Esophagus (tissue), 2 donors: ENCODE measurements at regions not wholly inside any gene's neighbourhood (a gene's known extent, or its start where the extent isn't known, plus 50 kb on each side); places are given as distances from the start of the nearest gene placed in this dataset.

Source experiments
- H3K27ac ChIP-seq, 2 donors: one replicate each; pipeline ENCODE4 v1.5.1; 2013; ENCODE audit warnings: low read depth in 2 of 2, mild to moderate bottlenecking in 2 of 2, inconsistent platforms in 1 of 2, low read length in 1 of 2, moderate library complexity in 1 of 2
- H3K27me3 ChIP-seq, 2 donors: one replicate each; pipeline ENCODE4 v1.6.1; 2013; ENCODE audit warnings: low read length in 2 of 2, control low read depth in 1 of 2, mild to moderate bottlenecking in 1 of 2; ENCODE audit not compliant: insufficient read depth in 2 of 2, control insufficient read depth in 1 of 2
- H3K36me3 ChIP-seq, 2 donors: one replicate each; pipeline ENCODE4 v1.6.1; 2013; ENCODE audit warnings: low read length in 1 of 2; ENCODE audit not compliant: control insufficient read depth in 2 of 2, insufficient read depth in 2 of 2
- H3K4me1 ChIP-seq, 2 donors: one replicate each; pipeline ENCODE4 v1.6.1; 2013; ENCODE audit warnings: low read length in 1 of 2; ENCODE audit not compliant: control insufficient read depth in 2 of 2, insufficient read depth in 2 of 2
- H3K4me3 ChIP-seq, 2 donors: one replicate each; pipeline ENCODE4 v1.5.1; 2013; ENCODE audit warnings: low read length in 2 of 2, mild to moderate bottlenecking in 2 of 2, low read depth in 1 of 2, moderate library complexity in 1 of 2
- H3K9me3 ChIP-seq, 2 donors: one replicate each; pipeline ENCODE4 v1.6.1; 2013; ENCODE audit warnings: mild to moderate bottlenecking in 2 of 2, low read depth in 1 of 2, low read length in 1 of 2, moderate library complexity in 1 of 2; ENCODE audit not compliant: control insufficient read depth in 2 of 2, insufficient read depth in 1 of 2
- WGBS, 2 donors: extraction: QIAGEN DNeasy Blood & Tissue Kit; methylation state at CpG; one replicate each; pipeline ENCODE4 v1.1.7; 2013; 5-methylcytosine and 5-hydroxymethylcytosine counted together
- donor health status: healthy with polysubstance abuse.
- donor health status: Bipolar disorder and iron deficiency.

- no peaks in the 10 kb centered on the region for H3K27me3 ChIP-seq
- no peak overlapping the region for H3K27ac ChIP-seq
- H3K4me1 ChIP-seq: no peaks in the 10 kb centered on the region
- H3K36me3 ChIP-seq: no peaks in the 10 kb centered on the region
- H3K4me3 ChIP-seq: no peak overlapping the region
- H3K9me3 ChIP-seq: no peaks in the 10 kb centered on the region
- WGBS, 2 donors: 78 to 81% methylated on average over 2 of the region's 2 CpGs
Observed at GRCh38 chr10:60565492-60565891, 175.8 kb upstream of the ANK3 start.

DNA sequence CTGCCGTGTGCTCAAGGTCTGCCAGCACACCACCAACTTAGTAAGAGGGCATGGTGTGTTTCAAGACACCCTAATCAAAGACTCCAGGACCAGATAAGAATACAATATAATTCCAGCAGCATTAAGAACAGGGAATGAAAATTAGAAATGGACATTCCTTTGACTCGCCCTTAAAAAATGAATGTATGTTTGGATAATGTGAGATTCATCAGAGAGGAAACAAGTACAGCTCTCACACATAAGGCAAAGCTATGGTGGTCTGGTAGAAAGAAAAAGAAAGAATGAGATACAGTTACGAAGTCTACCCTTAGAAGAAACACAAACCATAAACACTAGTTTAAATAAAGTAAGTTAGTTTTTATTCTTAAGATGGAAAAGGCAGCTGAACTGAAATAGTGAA is 174.8 kb upstream of the ANK3 start:
- 92 to 93% methylated on average over 3 of the region's 3 CpGs for WGBS, 2 donors

DNA sequence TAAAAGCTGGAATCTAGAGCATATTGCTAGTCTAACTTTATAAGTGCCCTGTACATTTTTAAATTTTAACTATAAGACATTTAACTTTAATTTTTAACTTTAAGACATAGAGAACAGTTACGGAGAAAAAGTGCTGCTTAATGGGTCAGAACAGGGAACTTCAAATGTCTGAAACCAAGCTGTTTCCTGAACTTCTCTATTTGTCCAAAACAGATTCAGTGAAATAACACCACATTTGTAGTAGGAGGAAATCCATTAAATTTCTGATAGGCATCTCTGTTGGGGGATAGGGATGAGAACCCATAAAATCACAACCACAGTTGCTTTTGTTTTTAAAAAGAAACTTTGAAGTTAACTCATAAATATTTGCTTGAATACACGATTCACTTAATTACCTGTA is 170.8 kb upstream of the ANK3 start:
- WGBS, 2 donors: 75 to 78% methylated on average over 2 of the region's 2 CpGs
- Histone ChIP-seq H3K27me3 (no peaks in the 10 kb centered on the region), H3K36me3 (no peaks in the 10 kb centered on the region), H3K27ac (no peak overlapping the region), H3K9me3 (no peaks in the 10 kb centered on the region), H3K4me3 (no peak overlapping the region), H3K4me1 (no peaks in the 10 kb centered on the region)

More for the DNA sequence above, 174.8 kb upstream of the ANK3 start:
- Histone ChIP-seq H3K27me3 (no peaks in the 10 kb centered on the region), H3K27ac (no peak overlapping the region), H3K4me1 (no peaks in the 10 kb centered on the region), H3K9me3 (no peaks in the 10 kb centered on the region), H3K36me3 (no peaks in the 10 kb centered on the region), H3K4me3 (no peak overlapping the region)

DNA sequence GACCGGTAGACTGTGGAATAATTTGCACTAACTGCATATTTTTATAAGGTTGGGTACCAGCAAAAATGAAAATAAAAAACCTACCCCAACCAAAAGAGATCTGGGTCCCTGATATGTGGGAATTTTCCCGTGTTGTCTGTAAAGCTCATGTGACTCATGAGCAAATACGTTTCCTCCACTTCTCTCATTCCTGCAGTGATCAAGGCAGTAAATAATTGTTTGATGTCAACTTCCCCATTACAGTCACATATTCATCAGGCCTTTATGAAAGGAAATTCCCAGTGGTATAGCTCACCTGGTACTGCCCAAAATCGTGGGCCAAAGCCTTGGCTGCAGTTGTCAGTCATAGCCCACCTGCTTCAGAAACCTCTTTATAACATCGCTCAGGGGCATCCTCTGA is 166.0 kb upstream of the ANK3 start:
- no peak overlapping the region for H3K4me3 ChIP-seq
- no peaks in the 10 kb centered on the region for H3K4me1 ChIP-seq
- H3K36me3 ChIP-seq: no peaks in the 10 kb centered on the region
- WGBS, 2 donors: 78 to 82% methylated on average over 5 of the region's 5 CpGs
- H3K27ac ChIP-seq: no peak overlapping the region
- no peaks in the 10 kb centered on the region for H3K27me3 ChIP-seq
- no peaks in the 10 kb centered on the region for H3K9me3 ChIP-seq

DNA sequence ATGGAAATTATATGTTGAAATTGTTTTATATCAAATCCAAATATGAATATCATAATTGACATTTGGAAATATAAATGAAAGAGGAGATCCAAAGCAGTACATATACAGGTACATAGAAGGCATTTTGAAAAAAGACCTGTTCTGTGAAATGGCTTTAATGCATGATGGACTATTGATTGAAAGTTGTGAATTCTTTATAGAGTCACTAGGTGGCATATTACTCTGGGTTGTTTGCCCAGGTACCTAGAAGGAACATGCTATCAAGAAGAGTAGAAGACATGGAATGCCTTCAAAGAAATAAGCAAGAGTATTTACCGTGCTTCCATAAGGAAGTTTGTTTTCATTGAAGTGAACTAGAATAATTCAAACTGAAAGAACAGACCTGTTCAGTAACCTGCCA is 160.0 kb upstream of the ANK3 start:
- no peak overlapping the region for H3K27ac ChIP-seq
- H3K27me3 ChIP-seq: no peaks in the 10 kb centered on the region
- no peaks in the 10 kb centered on the region for H3K9me3 ChIP-seq
- H3K4me1 ChIP-seq: no peaks in the 10 kb centered on the region
- H3K36me3 ChIP-seq: no peaks in the 10 kb centered on the region
- no peak overlapping the region for H3K4me3 ChIP-seq
- WGBS, 2 donors: 29 to 39% methylated on average over 1 of the region's 1 CpG

DNA sequence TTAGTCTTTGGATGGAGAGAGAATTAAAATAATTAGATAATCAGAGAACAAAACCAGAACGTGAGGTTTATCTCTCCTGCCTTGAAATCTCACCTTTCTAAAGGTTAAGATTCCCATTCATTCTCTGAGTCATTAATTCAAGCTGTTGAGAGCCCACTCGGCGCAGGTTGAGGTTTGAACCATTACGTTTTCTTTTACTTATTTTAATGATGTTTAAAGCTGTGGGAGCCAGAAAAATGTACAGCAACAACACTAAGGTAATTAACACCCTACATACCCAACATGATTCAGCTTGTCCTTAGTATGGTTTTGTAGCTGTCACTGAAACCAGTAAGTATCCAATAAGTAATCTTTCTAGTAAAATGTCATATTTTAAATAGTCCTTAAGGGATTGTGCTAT is 153.0 kb upstream of the ANK3 start:
- no peaks in the 10 kb centered on the region for H3K27me3 ChIP-seq
- H3K4me3 ChIP-seq: no peak overlapping the region
- 58 to 60% methylated on average over 4 of the region's 4 CpGs for WGBS, 2 donors
- H3K9me3 ChIP-seq: no peaks in the 10 kb centered on the region
- H3K27ac ChIP-seq: no peak overlapping the region
- H3K36me3 ChIP-seq: no peaks in the 10 kb centered on the region
- H3K4me1 ChIP-seq: no peaks in the 10 kb centered on the region

DNA sequence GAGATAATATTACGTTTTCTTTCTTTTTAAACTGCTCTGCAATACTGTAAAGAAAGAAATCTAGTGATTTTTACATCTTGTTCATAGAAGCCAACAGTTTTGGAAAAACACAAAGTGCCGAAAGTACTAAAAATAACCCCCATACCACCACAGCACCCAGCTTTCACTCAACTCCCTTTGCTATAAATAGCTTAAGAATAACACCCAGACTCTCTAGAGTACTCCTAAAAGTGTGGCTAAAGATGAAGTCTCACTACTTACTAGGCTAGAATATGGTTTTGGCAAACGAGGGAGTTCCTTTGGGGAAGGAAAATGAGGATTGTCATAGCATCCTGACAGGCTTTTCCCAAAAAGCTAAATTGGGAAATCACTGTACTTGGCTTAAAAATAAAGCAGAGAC is 151.8 kb upstream of the ANK3 start:
- WGBS, 2 donors: 57 to 65% methylated on average over 3 of the region's 3 CpGs
- no peak overlapping the region for H3K4me3 ChIP-seq
- H3K27ac ChIP-seq: no peak overlapping the region
- no peaks in the 10 kb centered on the region for H3K36me3 ChIP-seq
- no peaks in the 10 kb centered on the region for H3K9me3 ChIP-seq
- no peaks in the 10 kb centered on the region for H3K27me3 ChIP-seq
- H3K4me1 ChIP-seq: no peaks in the 10 kb centered on the region

DNA sequence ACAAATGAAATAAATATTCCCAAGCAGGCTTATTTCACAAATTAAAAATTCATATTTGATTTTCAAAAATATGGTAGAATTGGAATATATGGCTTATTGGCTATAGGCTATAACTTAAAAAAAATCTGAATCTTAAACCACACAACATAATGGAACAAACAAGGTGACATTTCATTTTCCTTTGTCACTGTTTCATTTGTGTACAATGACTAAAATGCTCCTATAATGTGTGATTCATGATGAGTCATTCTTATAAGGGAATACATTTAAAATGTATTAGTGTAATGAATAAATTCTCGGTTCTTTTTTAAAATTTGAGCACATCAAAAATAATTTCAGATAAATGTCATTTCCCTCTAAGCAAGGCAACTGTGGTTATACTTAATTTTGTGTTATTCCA is 148.0 kb upstream of the ANK3 start:
- no peak overlapping the region for H3K27ac ChIP-seq
- WGBS, 2 donors: 55 to 73% methylated on average over 1 of the region's 1 CpG
- no peaks in the 10 kb centered on the region for H3K9me3 ChIP-seq
- no peaks in the 10 kb centered on the region for H3K4me1 ChIP-seq
- no peaks in the 10 kb centered on the region for H3K27me3 ChIP-seq
- no peak overlapping the region for H3K4me3 ChIP-seq
- H3K36me3 ChIP-seq: no peaks in the 10 kb centered on the region

DNA sequence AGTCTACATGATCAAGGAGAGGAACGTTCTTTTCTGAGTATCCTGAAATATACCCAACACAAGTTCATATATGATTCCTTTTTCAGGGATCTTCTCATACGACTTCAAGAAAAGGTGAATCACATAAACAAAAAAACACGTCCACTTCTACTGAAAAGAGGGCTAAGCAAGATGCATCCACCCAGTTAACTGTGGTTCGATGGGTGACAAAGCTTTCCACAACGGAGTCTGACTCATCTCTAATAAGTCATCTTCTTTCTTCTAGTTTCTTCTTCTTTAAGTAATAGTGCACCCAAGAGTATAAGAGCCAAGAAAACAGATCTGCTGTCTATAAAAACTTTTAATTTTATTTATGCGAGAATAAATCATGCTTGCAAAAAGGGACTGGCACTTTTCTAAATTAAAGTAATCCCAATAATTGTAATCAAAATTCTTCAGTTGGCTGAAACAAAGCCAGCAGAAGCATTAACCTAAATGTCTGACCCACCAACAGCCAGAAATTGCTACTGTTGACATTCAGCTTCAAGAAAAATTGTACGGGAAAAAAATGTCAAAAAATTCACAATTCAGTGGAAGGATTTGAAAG is 146.9 kb upstream of the ANK3 start:
- no peak overlapping the region for H3K27ac ChIP-seq
- H3K9me3 ChIP-seq: no peaks in the 10 kb centered on the region
- H3K4me3 ChIP-seq: no peak overlapping the region
- no peaks in the 10 kb centered on the region for H3K27me3 ChIP-seq
- no peaks in the 10 kb centered on the region for H3K36me3 ChIP-seq
- WGBS, 2 donors: 65 to 67% methylated on average over 7 of the region's 7 CpGs
- no peaks in the 10 kb centered on the region for H3K4me1 ChIP-seq

DNA sequence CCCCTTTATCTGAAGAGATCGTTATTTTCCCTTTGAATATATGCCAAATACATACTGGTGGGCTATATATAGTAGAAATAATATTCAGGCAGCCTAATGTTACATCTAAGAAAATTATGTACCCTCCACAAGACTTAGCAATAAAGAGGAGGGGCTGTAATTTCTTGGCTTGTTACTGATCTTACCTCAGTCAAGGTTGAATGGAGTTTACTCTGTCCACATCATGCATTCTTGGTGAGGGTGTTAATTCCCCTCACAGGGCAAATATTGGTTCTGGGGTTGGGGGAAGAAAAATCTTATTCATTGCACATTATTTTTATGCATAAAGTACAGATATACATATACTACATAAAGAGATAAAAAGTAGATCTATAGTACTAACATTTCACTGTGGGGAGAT is 145.8 kb upstream of the ANK3 start:
- Histone ChIP-seq H3K27ac (no peak overlapping the region), H3K27me3 (no peaks in the 10 kb centered on the region), H3K4me3 (no peak overlapping the region), H3K36me3 (no peaks in the 10 kb centered on the region), H3K4me1 (no peaks in the 10 kb centered on the region), H3K9me3 (no peaks in the 10 kb centered on the region)
- WGBS, 2 donors: 64 to 65% methylated on average over 1 of the region's 1 CpG
